Neural progenitor cell (in vitro differentiated cells): ENCODE measurements at regions not wholly inside any gene's neighbourhood (a gene's known extent, or its start where the extent isn't known, plus 50 kb on each side); places are given as distances from the start of the nearest gene placed in this dataset.

Experiments used
- CTCF ChIP-seq: fragments of 200-600 bp; sonication (generic); IDR thresholded peaks from 2 replicates; pipeline ENCODE4 v1.5.1; 2017; ENCODE audit warnings: antibody characterized with exemption, mild to moderate bottlenecking
- EZH2 ChIP-seq: fragments of 200-600 bp; sonication (generic); IDR thresholded peaks from 2 replicates; pipeline ENCODE4 v1.6.1; 2017; ENCODE audit warnings: antibody characterized with exemption, mild to moderate bottlenecking, moderate library complexity
- EZH2phosphoT487 ChIP-seq: fragments of 200-600 bp; sonication (generic); IDR thresholded peaks from 2 replicates; pipeline ENCODE4 v1.6.1; 2017; ENCODE audit warnings: antibody characterized with exemption

GRCh38 chr5:107184066-107184465, 486.7 kb downstream of the EFNA5 start:
- no peak for TF ChIP-seq CTCF
- TF ChIP-seq EZH2phosphoT487 = no peak
- no peak for TF ChIP-seq EZH2
